Right atrium auricular region (tissue), 2 donors: ENCODE measurements at regions not wholly inside any gene's neighbourhood (a gene's known extent, or its start where the extent isn't known, plus 50 kb on each side); places are given as distances from the start of the nearest gene placed in this dataset.
A peak's percentile ranks its signal among the peaks of the same experiment; 100 is the strongest.

Experiments
- DNase-seq: peaks from one replicate; pipeline ENCODE4 v3.0.0-alpha.2; 2019; ENCODE audit warnings: low spot score
- H3K27ac ChIP-seq, 2 donors: fragments of 200-600 bp; sonication (generic); 1 replicate in 1 of 2; 2 replicates in 1 of 2; pipeline ENCODE4 v1.5.1; 2016 to 2019
- H3K27me3 ChIP-seq, 2 donors: fragments of 200-600 bp; sonication (generic); one replicate each; pipeline versions ENCODE4 v1.5.1 to v1.6.0; 2017 to 2019
- H3K36me3 ChIP-seq: fragments of 200-600 bp; sonication (generic); one replicate; pipeline ENCODE4 v1.5.1; 2016
- H3K4me1 ChIP-seq, 2 donors: fragments of 200-600 bp; sonication (generic); one replicate each; pipeline versions ENCODE4 v1.5.1 to v1.6.0; 2017 to 2019
- H3K4me3 ChIP-seq, 2 donors: fragments of 200-600 bp; sonication (generic); 1 replicate in 1 of 2; 2 replicates in 1 of 2; pipeline ENCODE4 v1.5.1; 2017 to 2019; ENCODE audit warnings: mild to moderate bottlenecking in 1 of 2, moderate library complexity in 1 of 2
- H3K9me3 ChIP-seq, 2 donors: fragments of 200-600 bp; sonication (generic); one replicate each; pipeline ENCODE4 v1.5.1; 2019
- CTCF ChIP-seq, 2 donors: fragments of 200-600 bp; sonication (generic); IDR thresholded peaks; one replicate each; pipeline ENCODE4 v1.5.1; 2019; ENCODE audit warnings: antibody characterized with exemption in 2 of 2

DNA sequence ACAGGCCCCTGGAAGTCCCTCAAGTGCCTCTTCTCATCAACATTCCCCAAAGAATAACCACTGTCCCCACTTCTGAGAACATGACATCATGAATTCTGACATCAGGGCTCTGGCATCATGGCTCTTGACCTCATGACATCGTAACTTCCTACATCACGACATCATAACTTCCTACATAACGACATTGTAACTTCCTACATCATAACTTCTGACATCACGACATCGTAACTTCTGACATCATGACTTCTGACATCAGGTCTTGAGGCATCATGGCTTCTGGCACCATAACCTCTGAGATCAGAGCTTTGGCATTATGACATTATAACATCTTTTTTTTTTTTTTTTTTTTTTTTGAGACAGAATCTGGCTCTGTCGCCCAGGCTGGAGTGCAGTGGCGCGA lies 66.7 kb upstream of the FAM20C start:
- H3K9me3 ChIP-seq = no peaks in the 10 kb centered on the region
- no peak for DNase-seq
- no peak overlapping the region for H3K27ac ChIP-seq
- peaks cover 0 to 9% of the 10 kb centered on the region in 2 donors for H3K4me1 ChIP-seq
- H3K36me3 ChIP-seq = no peaks in the 10 kb centered on the region
- TF ChIP-seq CTCF (IDR thresholded peaks at IDR 0.05) = no peak
- no peaks in the 10 kb centered on the region for H3K27me3 ChIP-seq
- no peak overlapping the region for H3K4me3 ChIP-seq

DNA sequence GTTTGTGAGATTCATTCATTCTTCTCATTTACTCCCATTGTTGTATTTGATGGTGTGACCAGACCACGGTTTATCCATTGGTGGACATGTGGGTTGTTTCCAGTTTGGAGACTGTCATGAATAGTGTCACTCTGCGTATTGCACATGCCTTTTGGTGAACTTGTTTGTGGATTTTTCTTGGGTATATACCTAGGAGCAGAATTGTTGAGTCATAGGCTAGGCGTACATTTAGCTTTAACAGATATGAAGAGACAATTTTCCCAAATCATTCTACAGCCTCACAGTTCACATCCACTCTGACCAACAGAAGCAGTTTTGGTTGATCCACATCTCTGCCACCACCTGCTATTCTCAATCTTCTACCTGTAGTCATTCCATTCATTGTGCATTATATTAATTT lies 66.0 kb upstream of the FAM20C start:
- Histone ChIP-seq H3K27me3 (no peaks in the 10 kb centered on the region), H3K36me3 (no peaks in the 10 kb centered on the region), H3K4me3 (no peak overlapping the region), H3K27ac (no peak overlapping the region), H3K4me1 (peaks cover 0 to 16% of the 10 kb centered on the region in 2 donors), H3K9me3 (no peaks in the 10 kb centered on the region)
- TF ChIP-seq CTCF (IDR thresholded peaks at IDR 0.05) = no peak
- DNase-seq = no peak

- no peak for TF ChIP-seq CTCF (IDR thresholded peaks at IDR 0.05)
- Histone ChIP-seq H3K27me3 (no peaks in the 10 kb centered on the region), H3K36me3 (no peaks in the 10 kb centered on the region), H3K4me1 (peaks cover 0 to 21% of the 10 kb centered on the region in 2 donors), H3K4me3 (no peak overlapping the region), H3K27ac (no peak overlapping the region), H3K9me3 (no peaks in the 10 kb centered on the region)
- DNase-seq = no peak
Observed at GRCh38 chr7:127064-127598, 65.2 kb upstream of the FAM20C start.

DNA sequence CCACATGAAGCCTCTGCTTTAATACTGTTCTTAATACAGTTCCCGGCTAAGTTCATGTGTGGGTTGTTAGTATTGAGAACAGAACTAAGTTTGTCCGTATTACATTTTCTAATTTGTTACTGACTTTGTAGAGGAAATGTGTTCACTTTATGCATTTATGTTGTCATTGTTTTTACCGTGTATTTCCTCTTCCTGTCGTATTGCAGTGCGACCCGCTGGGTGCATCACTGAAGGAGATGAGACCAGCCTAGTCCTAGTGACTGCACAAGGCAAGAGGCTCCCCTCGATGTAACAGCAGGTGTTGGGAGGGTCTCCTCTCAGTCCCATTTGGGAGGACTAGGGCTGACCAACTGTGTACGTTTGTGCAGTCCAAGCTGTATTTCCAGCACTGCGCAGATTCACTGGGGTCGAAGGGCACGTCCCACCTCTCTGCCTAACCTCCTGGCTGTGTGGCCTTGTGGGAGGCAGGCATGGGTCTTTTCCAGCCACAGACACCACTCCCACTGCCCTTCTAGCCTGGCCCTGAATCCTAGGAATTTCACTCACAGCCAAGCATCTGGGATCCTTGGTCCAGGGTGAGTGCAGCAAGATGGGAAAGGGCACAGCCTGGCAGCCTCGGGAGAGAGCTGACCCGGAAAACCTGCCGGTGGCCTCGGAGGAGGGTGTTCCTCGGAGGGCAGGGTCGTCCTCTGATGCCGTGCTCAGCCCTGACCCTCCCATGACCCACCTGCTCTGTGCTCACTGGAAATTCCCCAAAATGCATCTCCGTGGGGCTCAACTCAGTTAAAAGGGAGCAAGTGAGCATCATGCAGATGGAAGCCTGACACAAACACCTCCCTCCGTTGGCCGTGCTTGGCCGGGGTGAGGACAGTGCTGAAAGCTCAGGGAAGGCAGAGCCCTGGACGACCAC lies 63.9 kb upstream of the FAM20C start:
- H3K36me3 ChIP-seq = no peaks in the 10 kb centered on the region
- H3K27ac ChIP-seq = no peak overlapping the region
- no peak for TF ChIP-seq CTCF (IDR thresholded peaks at IDR 0.05)
- no peak overlapping the region for H3K4me3 ChIP-seq
- H3K9me3 ChIP-seq = no peaks in the 10 kb centered on the region
- no peaks in the 10 kb centered on the region for H3K27me3 ChIP-seq
- DNase-seq = no peak
- H3K4me1 ChIP-seq = peaks cover 0 to 21% of the 10 kb centered on the region in 2 donors

DNA sequence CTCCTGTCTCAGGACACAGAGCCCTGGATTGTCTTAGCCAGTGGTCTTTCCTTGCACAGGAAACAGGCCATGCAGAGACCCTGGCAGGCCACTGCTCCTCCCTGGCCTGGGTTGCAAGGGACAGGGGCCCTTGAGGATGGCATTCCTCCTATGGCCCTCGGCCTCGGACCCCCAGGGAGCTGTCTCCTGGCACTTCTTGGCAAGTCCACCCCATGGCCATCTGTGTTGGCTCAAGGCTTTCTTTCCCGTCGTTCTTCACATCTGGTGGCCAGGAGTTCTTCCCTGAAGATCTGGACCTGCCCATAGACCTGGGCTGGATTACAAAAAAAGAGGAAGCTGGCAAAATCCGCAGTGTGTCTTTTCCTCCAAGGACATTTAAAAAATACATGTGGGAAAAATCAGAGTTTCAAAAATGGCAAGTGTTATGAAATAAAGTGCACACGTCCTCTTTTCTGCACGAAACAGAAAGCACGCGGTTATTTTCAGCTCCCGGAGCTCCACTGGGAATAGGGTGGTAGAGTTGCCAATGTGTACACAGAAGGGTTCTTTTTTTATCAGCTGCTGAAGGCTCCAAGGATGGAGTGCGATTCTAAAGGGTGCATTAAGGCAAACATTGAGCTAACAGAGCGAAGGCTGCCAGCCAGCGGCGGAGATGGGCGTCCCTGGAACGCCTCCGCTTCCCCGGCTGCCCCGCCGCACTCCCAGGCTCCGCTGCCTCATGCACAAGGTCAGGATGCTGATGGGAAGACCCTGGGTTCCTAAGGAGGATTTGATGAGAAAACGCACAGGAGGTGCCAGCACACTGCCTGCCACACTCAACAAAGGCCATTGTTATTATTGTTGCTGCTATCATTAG lies 62.8 kb upstream of the FAM20C start:
- Histone ChIP-seq H3K4me3 (peak overlapping the region in 1 of 2 donors; percentile 22), H3K27me3 (no peaks in the 10 kb centered on the region)
- no peak for DNase-seq

More for the DNA sequence above, 62.8 kb upstream of the FAM20C start:
- TF ChIP-seq CTCF (IDR thresholded peaks at IDR 0.05) = no peak
- Histone ChIP-seq H3K4me1 (peaks cover 0 to 21% of the 10 kb centered on the region in 2 donors), H3K36me3 (no peaks in the 10 kb centered on the region), H3K9me3 (no peaks in the 10 kb centered on the region), H3K27ac (peak overlapping the region in 1 of 2 donors; percentile 53)
